HL-60 (cell line): ENCODE measurements at regions not wholly inside any gene's neighbourhood (a gene's known extent, or its start where the extent isn't known, plus 50 kb on each side); places are given as distances from the start of the nearest gene placed in this dataset.

Source experiments
- GABPA ChIP-seq: IDR thresholded peaks from 2 replicates; pipeline ENCODE4 v1.6.1; 2012; ENCODE audit warnings: low read depth
- POLR2AphosphoS5 ChIP-seq: IDR thresholded peaks from 2 replicates; pipeline ENCODE4 v1.6.1; 2012; ENCODE audit warnings: low read depth
- SPI1 ChIP-seq: IDR thresholded peaks from 2 replicates; pipeline ENCODE4 v1.6.1; 2012; ENCODE audit warnings: low read depth, mild to moderate bottlenecking, borderline replicate concordance
- TF ChIP-seq, protein P1 (sequence below): IDR thresholded peaks from one replicate; pipeline ENCODE4 v1.5.1; 2011; ENCODE audit warnings: low read length, control low read depth, inconsistent platforms; ENCODE audit not compliant: insufficient read depth
- TF ChIP-seq, protein P2 (sequence below): IDR thresholded peaks from 2 replicates; pipeline ENCODE4 v1.6.1; 2012; ENCODE audit warnings: low read depth; ENCODE audit not compliant: insufficient replicate concordance

DNA sequence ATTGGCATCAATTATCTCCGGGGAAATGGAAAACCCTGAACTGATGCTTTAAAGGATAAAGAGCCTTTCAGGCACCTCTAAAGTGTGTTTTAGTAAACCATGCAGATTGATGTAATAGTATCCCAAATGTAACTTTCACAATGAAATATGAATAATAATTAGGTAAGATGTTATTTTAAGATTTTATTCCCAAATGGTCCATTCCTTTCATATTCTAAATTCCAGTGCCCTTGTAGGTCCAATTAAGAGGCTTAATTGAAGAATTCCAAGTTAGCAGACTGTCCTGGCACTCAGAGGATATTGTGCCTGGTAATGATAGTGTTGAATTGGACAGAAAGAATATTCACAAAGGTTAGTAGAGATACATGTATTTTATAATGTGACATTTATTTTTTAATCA, 352.5 kb upstream of the NUDT12 start:
- TF ChIP-seq, protein P1, sequence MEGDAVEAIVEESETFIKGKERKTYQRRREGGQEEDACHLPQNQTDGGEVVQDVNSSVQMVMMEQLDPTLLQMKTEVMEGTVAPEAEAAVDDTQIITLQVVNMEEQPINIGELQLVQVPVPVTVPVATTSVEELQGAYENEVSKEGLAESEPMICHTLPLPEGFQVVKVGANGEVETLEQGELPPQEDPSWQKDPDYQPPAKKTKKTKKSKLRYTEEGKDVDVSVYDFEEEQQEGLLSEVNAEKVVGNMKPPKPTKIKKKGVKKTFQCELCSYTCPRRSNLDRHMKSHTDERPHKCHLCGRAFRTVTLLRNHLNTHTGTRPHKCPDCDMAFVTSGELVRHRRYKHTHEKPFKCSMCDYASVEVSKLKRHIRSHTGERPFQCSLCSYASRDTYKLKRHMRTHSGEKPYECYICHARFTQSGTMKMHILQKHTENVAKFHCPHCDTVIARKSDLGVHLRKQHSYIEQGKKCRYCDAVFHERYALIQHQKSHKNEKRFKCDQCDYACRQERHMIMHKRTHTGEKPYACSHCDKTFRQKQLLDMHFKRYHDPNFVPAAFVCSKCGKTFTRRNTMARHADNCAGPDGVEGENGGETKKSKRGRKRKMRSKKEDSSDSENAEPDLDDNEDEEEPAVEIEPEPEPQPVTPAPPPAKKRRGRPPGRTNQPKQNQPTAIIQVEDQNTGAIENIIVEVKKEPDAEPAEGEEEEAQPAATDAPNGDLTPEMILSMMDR: no peak
- TF ChIP-seq, protein P2, sequence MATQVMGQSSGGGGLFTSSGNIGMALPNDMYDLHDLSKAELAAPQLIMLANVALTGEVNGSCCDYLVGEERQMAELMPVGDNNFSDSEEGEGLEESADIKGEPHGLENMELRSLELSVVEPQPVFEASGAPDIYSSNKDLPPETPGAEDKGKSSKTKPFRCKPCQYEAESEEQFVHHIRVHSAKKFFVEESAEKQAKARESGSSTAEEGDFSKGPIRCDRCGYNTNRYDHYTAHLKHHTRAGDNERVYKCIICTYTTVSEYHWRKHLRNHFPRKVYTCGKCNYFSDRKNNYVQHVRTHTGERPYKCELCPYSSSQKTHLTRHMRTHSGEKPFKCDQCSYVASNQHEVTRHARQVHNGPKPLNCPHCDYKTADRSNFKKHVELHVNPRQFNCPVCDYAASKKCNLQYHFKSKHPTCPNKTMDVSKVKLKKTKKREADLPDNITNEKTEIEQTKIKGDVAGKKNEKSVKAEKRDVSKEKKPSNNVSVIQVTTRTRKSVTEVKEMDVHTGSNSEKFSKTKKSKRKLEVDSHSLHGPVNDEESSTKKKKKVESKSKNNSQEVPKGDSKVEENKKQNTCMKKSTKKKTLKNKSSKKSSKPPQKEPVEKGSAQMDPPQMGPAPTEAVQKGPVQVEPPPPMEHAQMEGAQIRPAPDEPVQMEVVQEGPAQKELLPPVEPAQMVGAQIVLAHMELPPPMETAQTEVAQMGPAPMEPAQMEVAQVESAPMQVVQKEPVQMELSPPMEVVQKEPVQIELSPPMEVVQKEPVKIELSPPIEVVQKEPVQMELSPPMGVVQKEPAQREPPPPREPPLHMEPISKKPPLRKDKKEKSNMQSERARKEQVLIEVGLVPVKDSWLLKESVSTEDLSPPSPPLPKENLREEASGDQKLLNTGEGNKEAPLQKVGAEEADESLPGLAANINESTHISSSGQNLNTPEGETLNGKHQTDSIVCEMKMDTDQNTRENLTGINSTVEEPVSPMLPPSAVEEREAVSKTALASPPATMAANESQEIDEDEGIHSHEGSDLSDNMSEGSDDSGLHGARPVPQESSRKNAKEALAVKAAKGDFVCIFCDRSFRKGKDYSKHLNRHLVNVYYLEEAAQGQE: no peak
- TF ChIP-seq POLR2AphosphoS5 (no peak), SPI1 (no peak), GABPA (no peak)
